HG02970 (cell line): ENCODE measurements at regions not wholly inside any gene's neighbourhood (a gene's known extent, or its start where the extent isn't known, plus 50 kb on each side); places are given as distances from the start of the nearest gene placed in this dataset.
"Not testable (repeated sequence)": the region's sequence is repeated elsewhere in the genome, so short reads cannot be mapped to it uniquely, and the experiment has no call there.

Source experiments
- ATAC-seq: cut with Tn5 transposase; IDR thresholded peaks from one replicate; pipeline ENCODE4 v1.9.1; 2021; ENCODE audit warnings: mild to moderate bottlenecking, moderate library complexity, moderate number of reproducible peaks; ENCODE audit not compliant: unreplicated experiment, low FRiP score

DNA sequence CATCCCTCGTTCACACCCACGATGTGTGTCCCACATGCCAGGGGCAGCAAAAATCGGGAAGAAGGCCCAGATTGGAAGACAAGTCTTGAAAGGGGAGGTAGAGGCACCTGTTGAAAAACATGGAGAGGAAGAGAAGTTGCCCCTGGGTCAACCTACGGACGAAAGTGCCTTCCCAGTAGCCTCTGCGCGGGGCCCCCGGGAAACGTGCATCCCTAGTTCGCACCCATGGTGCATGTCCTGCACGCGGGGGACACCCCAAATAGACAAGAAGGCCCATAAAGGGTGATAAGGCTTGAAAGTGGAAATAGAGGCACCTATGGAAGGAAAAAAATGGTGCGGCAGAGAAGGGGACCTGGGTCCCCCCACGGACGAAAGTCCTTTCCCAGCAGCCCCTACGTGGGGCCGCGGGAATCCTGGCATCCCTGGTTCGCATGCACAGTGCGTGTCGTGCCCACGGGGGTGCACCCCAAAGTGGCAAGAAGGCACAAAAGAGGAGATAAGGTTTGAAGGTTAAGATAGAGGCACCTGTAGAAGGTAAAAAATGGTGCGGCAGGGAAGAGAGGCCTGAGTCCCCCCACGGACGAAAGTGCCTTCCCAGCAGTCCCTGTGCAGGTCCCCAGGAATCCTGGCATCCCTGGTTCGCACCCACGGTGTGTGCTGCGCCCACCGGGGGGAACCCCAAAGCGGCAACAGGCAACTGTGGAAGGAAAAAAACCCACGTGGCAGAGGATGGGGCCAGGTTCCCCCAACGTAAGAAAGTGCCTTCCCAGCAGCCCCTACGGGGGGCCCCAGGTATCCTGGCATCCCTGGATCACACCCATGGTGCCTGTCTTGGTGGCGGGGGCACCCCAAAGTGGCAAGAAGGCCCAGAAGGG lies 278.3 kb downstream of the ALG10 start:
- ATAC-seq = no peak

DNA sequence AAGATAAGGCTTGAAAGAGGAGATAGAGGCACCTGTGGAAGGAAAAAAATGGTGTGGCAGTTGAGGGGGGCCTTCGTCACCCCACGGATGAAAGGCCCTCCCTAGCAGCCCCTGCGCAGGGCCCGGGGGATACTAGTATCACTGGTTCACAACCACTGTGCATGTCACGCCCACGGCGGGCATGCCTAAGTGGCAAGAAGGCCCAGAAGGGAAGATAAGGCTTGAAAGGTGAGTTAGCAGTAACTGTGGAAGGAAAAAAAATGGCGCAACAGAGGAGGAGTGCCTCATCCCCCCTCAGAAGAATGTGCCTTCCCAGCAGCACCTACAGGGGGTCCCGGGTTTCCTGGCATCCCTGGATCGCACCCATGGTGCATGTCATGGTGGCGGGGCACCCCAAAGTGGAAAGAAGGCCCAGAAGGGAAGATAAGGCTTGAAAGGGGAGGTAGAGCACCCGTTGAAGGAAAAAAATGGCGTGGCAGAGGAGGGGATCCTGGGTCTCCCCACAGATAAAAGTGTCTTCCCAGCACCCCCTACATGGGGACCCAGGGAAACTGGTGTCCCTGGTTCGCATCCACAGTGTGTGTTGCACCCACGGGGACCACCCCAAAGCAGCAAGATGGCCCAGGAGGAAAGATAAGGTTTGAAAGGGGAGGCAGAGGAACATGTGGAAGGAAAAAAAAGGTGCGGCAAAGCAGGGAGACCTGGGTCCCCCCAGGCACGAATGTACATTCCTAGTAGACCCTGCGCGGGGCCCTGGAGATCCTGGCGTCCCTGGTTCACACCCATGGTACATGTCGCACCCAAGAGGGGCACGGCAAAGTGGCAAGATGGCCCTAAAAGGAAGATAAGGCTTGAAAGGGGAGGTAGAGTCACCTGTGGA lies 279.2 kb downstream of the ALG10 start:
- ATAC-seq = no peak

GRCh38 chr12:34302131-34302885 lies 280.0 kb downstream of the ALG10 start:
- ATAC-seq = no peak

DNA sequence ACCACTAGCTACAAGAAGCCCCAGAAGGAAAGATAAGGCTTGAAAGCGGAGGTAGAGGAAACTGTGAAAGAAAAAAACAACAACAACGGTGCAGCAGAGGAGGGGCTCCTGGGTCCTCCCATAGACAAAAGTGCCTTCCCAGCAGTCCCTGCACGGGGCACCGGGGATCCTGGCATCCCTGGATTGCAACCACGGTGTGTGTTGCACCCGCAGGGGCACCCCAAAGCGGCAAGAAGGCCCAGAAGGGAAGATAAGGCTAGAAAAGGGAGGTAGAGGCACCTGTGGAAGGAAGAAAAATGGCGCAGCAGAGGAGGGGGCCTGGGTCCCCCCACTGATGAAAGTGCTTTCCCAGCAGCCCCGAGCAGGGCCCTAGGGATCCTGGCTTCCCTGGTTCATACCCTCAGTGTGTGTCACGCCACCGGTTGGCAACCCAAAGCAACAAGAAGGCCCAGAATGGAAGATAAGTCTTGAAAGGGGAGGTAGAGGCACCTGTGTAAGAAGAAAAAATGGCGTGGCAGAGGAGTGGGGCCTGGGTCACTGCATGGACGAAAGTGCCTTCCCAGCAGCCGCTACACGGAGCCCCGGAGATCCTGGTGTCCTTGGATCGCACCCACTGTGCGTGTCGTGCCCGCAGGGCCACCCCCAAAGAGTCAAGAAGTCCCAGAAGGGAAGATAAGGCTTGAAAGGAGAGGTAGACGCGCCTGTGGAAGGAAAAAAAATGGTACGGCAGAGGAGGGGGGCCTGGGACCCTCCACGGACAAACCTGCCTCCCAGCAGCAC lies 281.0 kb downstream of the ALG10 start:
- no peak for ATAC-seq

DNA sequence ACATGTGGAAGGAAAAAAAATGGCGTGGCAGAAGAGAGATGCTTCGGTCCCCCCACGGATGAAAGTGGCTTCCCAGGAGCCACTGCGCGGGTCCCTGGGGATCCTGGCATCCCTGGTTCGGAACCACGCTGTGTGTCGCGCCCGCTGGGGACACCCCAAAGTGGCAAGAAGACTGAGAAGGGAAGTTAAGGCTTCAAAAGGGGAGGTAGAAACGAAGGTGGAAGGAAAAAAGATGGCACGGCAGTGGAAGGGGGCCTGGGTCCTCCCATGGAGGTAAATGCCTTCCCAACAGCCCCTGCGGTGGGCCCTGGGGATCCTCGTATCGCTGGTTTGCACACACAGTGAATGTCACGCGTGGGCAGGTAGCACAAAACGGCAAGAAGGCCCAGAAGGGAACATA lies 281.7 kb downstream of the ALG10 start:
- ATAC-seq = no peak

DNA sequence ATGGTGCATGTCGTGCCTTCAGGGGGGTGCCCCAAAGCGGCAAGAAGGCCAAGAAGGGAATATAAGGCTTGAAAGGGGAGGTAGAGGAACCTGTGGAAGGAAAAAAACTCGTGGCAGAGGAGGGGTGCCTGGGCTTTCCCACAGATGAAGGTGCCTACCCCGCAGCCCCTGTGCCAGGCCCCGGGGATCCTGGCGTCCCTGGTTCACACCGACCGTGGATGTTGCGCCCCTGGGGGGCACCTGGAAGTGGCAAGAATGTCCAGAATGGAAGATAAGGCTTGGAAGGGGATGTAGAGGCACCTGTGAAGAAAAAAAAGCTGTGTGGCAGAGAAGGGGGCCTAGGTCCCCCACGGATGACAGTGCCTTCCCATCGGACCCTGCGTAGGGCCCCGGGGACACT lies 282.2 kb downstream of the ALG10 start:
- ATAC-seq = no peak

GRCh38 chr12:34305176-34305575 lies 282.9 kb downstream of the ALG10 start:
- ATAC-seq = no peak

DNA sequence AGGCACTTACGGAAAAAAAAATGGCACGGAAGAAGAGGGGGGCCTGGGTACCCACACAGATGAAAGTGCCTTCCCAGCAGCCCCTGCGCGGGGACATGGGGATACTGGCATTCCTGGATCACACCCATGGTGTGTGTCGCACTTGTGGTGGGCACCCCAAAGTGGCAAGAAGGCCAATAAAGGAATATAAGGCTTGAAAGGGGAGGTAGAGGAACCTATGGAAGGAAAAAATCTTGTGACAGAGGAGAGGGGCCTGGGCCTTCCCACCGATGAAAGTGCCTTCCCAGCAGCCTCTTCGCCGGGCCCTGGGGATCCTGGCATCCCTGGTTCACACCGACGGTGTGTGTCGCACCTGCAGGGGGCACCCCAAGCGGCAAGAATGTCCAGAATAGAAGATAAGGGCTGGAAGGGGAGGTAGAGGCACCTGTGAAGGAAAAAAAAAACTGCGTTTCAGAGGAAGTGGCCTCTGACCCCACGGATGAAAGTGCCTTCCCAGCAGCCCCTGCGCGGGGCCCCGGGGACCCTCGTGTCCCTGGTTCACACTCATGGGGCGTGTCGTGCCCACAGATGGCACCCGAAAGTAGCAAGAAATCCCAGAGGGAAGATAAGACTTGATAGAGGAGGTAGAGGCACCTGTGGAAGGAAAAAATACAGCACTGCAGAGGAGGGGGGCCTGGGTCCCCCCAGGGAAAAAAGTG lies 284.0 kb downstream of the ALG10 start:
- no peak for ATAC-seq

DNA sequence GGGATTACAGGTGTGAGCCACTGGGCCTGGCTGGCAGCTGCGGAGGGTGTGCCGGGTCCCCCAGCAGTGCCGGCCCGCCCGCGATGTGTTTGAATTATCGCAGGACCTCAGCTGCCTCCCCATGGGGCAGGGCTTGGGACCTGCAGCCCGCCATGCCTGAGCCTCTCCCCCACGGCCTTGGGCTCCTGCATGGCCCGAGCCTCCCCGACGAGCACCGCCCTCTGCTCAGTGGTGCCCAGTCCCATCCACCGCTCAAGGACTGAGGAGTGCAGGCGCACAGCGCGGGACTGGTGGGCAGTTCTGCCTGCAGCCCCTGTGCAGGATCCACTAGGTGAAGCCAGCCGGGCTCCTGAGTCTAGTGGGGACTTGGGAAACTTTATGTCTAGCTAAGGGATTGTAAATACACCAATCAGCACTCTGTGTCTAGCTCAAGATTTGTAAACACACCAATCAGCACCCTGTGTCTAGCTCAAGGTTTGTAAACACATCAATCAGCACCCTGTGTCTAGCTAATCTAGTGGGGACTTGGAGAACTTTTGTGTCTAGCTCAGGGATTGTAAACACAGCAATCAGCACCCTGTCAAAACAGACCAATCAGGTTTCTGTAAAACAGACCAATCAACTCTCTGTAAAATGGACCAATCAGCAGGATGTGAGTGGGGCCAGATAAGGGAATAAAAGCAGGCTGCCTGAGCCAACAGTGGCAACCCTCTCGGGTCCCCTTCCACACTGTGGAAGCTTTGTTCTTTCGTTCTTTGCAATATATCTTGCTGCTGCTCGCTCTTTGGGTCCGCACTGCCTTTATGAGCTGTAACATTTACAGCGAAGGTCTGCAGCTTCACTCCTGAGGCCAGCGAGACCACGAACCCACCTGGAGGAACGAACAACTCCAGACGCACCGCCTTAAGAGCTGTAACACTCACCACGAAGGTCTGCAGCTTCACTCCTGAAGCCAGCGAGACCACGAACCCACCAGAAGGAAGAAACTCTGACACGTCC lies 287.8 kb downstream of the ALG10 start:
- not testable (repeated sequence) for ATAC-seq

GRCh38 chr12:34311337-34311736 lies 289.0 kb downstream of the ALG10 start:
- ATAC-seq = no peak

GRCh38 chr12:34327671-34328070 lies 305.4 kb downstream of the ALG10 start:
- no peak for ATAC-seq

GRCh38 chr12:34333337-34333736 lies 311.0 kb downstream of the ALG10 start:
- ATAC-seq = no peak

DNA sequence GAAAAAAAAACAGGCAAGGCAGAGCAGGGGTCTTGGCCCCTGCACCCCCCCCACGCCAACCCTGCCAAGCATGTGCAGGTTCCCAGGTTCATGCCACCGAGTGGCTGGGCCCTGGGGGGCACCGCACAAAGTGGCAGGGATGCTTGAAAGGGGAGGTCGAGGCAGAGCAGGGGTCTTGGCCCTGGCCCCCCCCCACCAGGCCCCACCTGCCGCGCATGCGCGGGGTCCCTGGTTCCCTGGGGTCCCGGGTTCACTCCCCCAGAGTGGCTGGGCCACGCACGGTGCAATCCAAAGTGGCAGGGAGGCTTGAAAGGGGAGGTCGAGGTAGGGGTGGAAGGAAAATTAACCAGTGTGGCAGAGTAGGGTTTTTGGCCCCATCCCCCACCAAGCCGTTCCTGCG lies 312.2 kb downstream of the ALG10 start:
- no peak for ATAC-seq

DNA sequence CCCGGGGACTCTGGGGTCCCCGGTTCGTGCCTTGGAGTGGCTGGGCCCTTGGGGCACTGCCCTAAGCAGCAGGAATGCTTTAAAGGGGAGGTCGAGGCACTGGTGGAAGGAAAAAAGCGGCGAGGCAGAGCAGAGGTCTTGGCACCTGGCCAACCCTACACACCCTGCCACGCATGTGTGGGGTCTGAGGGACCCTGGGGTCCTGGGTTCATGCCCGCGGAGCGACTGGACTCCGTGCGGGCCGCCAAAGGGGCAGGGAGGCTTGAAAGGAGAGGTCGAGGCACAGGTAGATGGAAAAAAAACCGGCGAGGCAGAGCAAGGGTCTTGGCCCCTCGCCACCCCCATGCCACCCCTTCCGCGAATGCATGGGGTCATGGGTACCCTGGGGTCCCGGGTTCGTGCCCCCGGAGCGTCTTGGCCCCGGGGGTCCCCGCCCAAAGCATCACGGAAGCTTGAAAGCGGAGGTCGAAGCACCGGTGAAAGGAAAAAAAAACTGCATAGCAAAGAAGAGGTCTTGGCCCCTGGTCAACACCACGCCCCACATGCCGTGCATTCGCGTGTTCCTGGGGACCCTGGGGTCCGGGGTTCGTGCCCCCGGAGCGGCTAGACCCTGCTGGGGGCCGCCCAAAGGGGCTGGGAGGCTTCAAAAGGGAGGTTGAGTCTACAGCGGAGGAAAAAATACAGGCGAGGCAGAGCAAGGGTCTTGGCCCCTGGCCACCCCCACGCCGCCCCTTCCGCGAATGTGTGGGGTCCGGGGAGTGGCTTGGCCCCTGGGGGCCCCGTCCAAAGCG lies 312.9 kb downstream of the ALG10 start:
- ATAC-seq = no peak

- ATAC-seq = no peak
Observed at GRCh38 chr12:34335819-34336262, 313.5 kb downstream of the ALG10 start.

DNA sequence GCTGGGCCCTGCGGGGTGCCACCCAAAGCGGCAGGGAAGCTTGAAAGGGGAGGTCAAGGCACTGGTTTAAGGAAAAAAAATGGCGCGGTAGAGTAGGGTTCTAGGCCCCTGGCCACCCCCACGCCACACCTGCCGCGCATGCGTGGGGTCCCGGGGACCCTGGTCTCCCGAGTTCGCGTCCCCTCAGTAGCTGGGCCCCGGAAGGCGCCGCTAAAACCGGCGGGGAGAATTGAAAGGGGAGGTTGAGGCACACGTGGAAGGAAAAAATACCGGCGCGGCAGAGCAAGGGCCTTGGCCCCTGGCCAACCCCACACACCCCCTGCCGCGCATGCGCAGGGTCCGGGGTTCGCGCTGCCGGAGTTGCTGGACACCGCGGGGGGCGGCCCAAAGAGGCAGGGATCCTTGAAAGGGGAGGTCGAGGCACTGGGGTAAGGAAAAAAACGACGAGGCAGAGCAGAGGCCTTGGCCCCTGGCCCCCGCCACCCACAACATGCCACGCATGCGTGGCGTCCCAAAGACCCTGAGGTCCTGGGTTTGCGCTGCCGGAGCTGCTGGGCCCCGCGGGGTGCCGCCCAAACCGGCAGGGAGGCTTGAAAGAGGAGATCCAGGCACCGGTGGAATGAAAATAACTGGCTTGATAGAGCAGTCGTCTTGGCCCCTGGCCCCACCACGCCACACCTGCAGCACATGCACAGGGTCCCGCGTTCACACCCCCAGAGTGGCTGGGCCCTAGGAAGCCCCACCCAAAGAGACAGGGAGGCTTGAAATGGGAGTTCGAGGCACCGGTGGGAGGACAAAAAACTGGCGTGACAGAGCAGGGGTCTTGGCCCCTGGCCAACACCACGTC lies 314.5 kb downstream of the ALG10 start:
- ATAC-seq = no peak

DNA sequence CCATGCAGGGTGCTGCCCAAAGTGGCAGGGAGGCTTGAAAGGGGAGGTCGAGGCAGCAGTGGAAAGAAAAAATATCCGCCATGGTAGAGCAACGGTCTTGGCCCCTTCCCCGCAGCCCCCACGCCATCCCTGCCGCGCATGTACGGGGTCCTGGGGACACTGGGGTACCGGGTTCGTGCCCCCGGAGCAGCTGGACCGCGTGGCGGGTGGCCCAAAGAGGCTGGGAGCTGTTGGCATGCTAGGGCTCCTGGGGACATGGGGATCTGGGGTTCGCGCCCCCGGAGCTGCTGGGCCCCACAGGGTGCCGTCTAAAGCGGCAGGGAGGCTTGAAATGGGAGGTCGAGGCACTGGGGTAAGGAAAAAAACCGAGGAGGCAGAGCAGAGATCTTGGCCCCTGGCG lies 316.5 kb downstream of the ALG10 start:
- no peak for ATAC-seq
